Occipital lobe (tissue), 1 donor: ENCODE measurements at regions not wholly inside any gene's neighbourhood (a gene's known extent, or its start where the extent isn't known, plus 50 kb on each side); places are given as distances from the start of the nearest gene placed in this dataset.
"Not testable (repeated sequence)": the region's sequence is repeated elsewhere in the genome, so short reads cannot be mapped to it uniquely, and the experiment has no call there.

ENCODE experiments used
- DNase-seq: peaks from one replicate; lab custom pipeline; 2025; lab: John Stamatoyannopoulos, UW

DNA sequence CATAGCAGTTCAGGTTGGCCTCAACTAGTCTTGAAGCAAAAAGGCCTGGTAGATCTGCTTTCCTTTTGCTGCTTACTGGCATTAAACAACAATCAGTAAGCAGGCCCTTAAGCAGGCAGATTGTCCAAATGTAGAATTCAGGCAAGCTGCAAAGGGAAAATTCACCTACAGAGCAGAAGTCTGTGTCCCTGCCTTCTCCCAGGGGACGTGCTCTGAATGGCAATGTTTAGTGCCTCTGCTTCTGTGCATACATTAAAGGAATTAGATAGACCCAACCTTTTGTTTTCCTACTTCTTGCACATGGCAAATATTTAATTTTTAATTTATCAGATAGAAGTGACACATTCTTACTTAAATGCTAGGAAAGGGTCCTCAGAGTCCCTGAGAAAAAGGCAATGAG, 328.8 kb upstream of the PIK3R1 start:
- DNase-seq, result no peak

GRCh38 chr5:67880876-67881275, 334.7 kb upstream of the PIK3R1 start:
- no peak for DNase-seq

DNA sequence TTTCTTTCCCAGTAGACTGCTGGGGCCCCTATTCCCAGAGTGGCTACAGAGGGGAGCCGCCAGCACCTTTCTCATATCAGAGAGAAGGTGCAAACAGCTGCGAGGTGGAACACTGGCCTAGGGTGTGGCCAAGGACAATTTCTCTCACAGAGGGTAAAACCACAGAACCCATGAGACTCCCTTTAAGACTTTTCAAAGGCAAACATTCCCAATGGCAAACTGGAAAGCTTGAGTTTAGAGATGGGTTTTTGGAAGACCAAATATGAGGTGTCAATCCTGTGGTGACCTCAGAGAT, 335.1 kb upstream of the PIK3R1 start:
- no peak for DNase-seq

DNA sequence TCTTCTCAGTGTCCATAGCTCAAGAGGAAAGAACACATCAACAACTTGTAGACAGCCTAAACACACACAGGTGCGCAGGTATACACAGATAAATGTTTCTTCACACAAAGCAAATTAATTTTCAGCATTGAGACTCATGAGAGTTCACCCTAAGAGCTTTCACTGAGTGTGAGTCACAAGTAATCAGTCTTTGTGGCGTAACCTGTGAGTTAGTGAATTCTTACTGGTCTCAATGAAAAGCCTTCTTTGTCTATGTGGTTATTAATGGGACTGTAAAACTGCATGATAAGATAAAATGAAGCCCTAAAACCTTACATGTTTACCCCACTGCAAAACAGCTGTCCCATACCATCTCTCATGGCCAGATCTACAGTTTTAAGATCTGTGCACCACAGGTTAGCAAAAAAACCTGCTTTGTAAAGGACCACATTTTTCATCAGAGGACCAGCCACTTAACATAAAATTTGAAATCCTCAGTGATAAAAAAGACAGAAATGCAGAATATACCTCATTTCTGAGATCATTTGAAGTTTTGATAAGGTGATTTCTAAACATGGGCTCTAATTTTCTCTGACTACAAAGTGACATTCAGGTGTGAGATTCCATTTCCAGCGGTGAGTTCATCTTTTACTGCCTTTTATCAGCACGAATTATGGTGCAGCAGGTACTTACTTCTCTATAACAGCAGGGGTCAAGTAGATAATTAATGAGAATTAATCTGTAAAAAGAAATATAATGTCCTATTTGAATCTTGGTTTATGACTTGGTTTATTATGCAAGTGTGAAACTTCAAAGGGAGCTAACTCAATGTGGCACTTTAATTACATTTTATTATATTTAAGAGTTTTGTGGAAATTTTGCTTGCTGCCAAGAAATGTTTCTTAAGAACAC, 335.7 kb upstream of the PIK3R1 start:
- no peak for DNase-seq

DNA sequence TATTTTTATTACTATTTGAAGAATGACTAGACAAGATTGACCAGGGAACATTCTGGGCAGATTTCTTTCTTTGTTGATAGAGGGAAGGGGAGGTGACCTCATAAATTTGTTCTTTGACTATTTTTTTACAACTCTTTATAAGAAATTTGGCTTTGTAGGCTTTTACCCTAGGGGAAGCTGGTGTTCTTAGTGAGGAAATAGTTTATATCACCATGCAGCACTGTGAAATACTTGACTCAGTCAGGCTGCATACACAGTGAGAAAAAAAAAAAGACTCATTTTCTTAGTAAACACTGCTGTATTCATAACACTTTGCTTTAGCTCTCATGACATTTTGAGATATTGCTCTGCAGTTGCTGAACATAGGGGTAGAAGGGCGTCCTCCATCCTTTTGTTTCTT, 336.6 kb upstream of the PIK3R1 start:
- DNase-seq, result no peak

DNA sequence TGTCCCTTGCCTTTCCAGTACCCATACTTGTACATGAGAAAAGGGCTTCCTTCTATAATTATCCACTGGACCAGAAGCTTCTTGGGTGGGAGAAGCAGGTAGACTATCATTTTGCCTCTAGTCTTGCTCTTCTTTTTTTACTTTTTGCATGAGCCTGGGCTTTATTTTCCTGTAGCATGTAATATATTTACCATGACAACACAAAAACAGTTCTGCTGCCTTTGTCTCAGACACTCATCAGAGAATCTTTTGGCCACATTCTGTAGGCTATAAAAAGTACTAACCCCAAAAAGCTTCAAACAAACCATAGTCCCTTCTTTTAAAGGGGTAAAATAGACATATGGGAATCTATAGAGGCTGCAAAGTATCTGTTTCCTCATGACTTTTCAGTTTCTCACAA, 339.2 kb upstream of the PIK3R1 start:
- DNase-seq, result no peak

DNA sequence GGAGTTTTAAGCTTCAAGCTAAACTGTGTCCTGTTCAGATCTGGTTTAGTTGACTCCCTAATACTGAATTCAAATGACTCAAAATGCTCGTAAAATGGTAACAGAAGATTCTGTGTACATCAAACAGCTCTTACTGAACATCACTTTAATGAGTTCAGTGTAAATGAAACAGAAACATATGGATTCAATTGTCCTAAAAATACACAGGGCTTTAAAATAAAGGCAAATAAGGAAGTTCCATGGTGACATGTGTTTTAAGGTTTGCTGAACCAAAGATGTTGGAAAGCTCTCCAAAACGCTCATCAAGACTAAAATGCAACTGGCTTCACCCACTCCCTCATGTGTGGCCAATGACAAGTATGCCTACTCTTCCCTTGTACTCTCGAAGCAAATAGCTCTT, 340.0 kb upstream of the PIK3R1 start:
- DNase-seq, result no peak

DNA sequence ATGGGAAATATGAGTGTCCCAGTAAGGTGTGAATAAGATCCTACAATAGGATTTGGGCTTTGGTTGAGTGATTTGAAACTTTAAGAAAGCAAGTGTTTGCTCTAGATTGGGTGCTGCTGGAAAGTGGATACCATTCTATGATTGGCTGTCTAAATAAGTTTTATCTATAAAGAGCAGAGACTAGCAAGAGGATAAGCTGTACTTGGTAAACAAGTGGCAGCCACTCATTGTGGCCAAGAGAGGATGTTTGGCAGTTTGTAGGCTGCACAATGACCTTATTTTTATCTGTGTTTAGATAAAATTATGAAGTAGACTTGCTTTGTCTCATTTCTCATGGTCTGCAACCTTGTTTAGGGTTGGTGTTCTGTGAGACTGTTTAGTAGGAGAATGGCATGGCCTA, 341.6 kb upstream of the PIK3R1 start:
- no peak for DNase-seq

- no peak for DNase-seq
These were observed 344.9 kb upstream of the PIK3R1 start for GRCh38 chr5:67870662-67871061.

DNA sequence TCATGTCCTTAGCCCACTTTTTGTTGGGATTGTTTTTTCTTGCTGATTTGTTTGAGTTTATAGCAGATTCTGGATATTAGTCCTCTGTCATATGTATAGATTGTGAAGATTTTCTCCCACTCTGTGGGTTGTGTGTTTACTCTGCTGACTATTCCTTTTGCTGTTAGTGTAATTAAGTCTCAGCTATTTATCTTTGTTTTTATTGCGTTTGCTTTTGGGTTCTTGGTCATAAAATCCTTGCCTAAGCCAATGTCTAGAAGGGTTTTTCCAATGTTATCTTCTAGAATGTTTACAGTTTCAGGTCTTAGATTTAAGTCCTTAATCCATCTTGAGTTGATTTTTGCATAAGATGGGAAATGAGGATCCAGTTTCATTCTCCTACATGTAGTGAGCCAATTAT, 351.2 kb upstream of the PIK3R1 start:
- DNase-seq, result not testable (repeated sequence)

DNA sequence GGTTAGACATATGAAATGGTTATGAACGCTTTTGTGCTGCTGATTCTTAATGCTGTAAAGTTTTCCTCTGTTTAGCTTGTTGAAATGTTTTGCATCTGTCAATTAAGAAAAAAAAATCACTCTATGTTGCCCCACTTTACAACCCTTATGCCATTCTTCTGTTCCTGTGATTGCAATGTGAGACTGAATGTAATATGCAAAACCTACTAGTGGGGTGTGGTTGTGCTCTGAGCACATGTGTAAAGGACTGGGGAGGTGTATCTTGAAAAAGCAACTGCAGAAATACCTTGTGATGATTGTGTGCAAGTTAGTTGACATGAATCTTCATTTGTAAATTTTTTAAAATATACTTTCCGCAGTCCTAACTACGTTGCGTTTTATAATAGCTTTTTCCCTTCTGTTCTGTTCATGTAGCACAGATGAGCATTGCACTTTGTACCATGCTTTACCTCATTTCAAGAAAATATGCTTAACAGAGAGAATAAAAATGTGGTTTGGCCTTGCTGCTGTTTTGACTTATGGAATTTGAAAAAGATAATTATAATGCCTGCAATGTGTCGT, 357.0 kb upstream of the PIK3R1 start:
- DNase-seq, result no peak

- DNase-seq, result no peak
These were observed 358.1 kb upstream of the PIK3R1 start for GRCh38 chr5:67857502-67857901.

DNA sequence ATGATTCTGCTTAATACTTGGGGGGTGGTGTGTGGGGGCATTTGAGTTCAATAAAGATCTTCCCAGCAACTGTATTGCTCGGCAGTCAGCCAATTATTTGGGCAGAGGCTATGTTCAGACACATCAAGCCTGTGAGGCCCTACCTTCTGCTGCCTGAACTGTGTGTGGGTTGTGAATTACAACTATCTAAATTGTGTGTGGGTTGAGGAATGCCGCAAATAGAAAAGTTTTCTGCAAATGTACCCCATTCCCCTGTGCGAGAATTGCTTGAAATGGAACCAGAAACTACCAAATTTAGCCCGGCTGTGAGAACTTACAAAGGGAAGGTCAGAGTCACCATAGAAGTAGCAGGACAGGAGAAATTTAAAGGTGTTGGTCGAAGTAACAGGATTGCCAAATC, 360.0 kb upstream of the PIK3R1 start:
- no peak for DNase-seq

DNA sequence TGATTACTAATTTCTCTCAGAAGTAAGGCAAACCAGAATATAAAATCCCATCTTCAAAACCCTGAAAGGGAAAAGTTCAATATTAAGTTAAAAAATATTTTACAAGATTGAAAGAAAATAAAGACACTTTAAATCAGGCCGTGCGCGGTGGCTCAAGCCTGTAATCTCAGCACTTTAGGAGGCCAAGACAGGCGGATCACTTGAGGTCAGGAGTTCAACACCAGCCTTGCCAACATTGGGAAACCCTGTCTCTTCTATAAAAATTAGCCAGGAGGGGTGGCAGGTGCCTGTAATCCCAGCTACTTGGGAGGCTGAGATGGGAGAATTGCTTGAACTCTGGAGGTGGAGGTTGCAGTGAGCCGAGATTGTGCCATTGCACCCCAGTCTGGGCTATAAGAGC, 364.6 kb upstream of the PIK3R1 start:
- DNase-seq, result not testable (repeated sequence)

- DNase-seq, result no peak
These were observed 370.6 kb upstream of the PIK3R1 start for GRCh38 chr5:67844924-67845323.

GRCh38 chr5:67842806-67843205, 372.8 kb upstream of the PIK3R1 start:
- no peak for DNase-seq

DNA sequence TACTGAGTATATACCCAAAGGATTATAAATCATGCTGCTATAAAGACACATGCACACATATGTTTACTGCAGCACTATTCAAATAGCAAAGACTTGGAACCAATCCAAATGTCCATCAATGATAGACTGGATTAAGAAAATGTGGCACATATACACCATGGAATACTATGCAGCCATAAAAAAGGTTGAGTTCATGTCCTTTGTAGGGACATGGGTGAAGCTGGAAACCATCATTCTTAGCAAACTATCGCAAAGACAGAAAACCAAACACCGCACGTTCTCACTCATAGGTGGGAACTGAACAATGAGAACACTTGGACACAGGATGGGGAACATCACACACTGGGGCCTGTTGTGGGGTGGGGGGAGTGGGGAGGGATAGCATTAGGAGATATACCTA, 378.3 kb upstream of the PIK3R1 start:
- not testable (repeated sequence) for DNase-seq

GRCh38 chr5:67836496-67836895, 379.1 kb upstream of the PIK3R1 start:
- DNase-seq, result not testable (repeated sequence)

DNA sequence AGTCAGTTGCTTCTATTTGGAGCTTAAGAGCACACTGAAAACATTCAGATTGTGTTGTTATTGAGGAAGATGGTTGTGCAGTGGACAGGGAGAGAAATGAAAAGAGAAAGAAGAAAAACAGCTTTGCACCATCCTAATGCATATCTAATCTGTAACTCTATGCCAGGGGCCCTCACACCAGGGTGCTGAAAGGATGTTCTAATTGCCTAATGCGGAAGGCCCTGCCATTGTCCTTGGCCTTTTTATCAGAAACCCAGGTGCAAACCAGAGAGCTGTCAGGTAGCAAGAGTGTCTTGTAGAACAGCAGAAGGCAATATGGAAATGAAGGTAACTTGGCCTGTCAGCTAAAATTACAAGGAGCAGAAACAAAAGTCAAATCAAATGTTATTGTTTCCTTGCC, 384.5 kb upstream of the PIK3R1 start:
- DNase-seq, result no peak

DNA sequence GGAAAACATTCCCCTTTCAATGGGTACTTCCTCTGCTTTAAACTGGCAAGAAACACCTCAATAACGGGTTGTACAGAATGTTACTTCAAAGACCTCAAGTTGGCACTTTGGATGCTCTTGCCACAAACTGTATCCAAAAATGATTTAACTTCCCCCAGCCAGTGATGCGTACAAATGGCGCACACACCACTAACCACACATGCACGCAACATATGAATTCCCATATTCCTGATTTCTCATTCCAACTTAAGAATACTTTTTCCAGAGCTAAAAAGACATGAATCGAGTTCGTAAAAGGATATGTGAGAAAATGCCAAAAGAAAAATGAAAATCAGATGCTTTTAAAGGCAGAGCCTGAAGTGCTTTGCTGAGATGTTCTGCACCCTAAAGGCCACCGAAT, 388.0 kb upstream of the PIK3R1 start:
- no peak for DNase-seq

DNA sequence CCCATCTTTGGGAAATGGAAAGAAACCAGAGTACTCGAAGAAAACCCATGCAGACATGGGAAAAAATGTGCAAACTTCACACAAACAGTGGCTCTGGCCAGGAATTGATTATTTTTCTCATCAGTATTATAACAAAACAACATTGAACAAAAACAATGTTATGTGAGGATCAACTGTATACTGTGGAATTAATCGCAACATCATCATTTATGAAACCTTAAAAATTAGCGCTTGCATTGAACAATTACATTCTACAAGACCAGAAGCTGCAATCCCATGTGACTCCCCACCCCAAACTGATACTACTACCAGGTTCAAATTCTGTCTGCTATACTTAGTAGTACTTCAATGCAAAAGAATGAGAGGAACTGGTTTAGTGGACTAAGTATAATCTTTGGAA, 390.7 kb upstream of the PIK3R1 start:
- DNase-seq, result no peak

GRCh38 chr5:67817652-67818051, 397.9 kb upstream of the PIK3R1 start:
- DNase-seq, result no peak

DNA sequence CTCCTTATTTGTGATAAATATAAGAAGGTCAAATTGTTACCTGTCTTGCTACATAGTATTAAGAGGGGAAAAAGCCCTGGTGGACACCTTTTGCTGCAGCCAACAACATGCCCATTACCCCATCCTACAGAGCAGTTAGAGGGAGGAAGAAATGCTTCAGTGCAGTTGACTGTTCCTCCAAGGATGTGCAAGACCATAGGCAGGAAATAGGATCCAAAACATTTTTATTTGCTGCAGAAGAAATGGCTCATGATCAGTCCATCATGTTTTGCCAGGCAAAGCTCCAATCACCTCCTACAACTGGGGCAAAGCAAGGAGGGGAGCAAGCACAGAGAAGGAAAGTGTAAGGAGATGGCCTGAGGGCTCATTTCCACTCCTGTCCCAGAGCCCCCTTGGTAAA, 399.1 kb upstream of the PIK3R1 start:
- no peak for DNase-seq
